ENCODE measurements at regions not wholly inside any gene's neighbourhood (a gene's known extent, or its start where the extent isn't known, plus 50 kb on each side); places are given as distances from the start of the nearest gene placed in this dataset.

GRCh38 chrX:71000139-71000538 lies 68.0 kb downstream of the SNX12 start:
- Histone ChIP-seq H3K27ac (ENCODE audit: low read depth, low read length) (no peak overlapping the region), H3K36me3 (ENCODE audit: control insufficient read depth in 2 of 3, insufficient read depth in 3 of 3, low read length in 3 of 3) (no peaks in the 10 kb centered on the region), H3K4me3 (ENCODE audit: low read length) (no peak overlapping the region), H3K9me3 (ENCODE audit: control insufficient read depth in 2 of 3, low read length in 3 of 3) (no peaks in the 10 kb centered on the region), H3K27me3 (ENCODE audit: control insufficient read depth in 2 of 2, insufficient read depth in 2 of 2, low read length in 2 of 2) (no peaks in the 10 kb centered on the region), H3K4me1 (ENCODE audit: control insufficient read depth in 2 of 2, insufficient read depth in 2 of 2, low read length in 2 of 2) (peaks cover 0 to 7% of the 10 kb centered on the region in 2 donors)
- H3K9me3 Mint-ChIP-seq, result no peaks in the 10 kb centered on the region
- CTCF ChIA-PET, result no interaction called here
- DNase-seq (no peak), ATAC-seq (no peak)
- H3K36me3 Mint-ChIP-seq, result no peaks in the 10 kb centered on the region
- POLR2A ChIA-PET, result no interaction called here
- H3K4me3 Mint-ChIP-seq, result peak overlapping the region in 2 of 10 donors; percentile 2 to 41
- peaks cover 0 to 18% (median 0%) of the 10 kb centered on the region in 5 donors for H3K27me3 Mint-ChIP-seq
- H3K4me1 Mint-ChIP-seq, result peaks cover 2 to 22% (median 19%) of the 10 kb centered on the region in 7 donors
- intact Hi-C loops (cut with micrococcal nuclease), result no loop called here
- no peak overlapping the region for H3K27ac Mint-ChIP-seq

- peaks cover 0 to 4% (median 0%) of the 10 kb centered on the region in 5 donors for H3K36me3 Mint-ChIP-seq
- Histone ChIP-seq H3K27me3 (ENCODE audit: control insufficient read depth in 2 of 2, insufficient read depth in 2 of 2, low read length in 2 of 2) (no peaks in the 10 kb centered on the region), H3K36me3 (ENCODE audit: control insufficient read depth in 2 of 3, insufficient read depth in 3 of 3, low read length in 3 of 3) (no peaks in the 10 kb centered on the region), H3K9me3 (ENCODE audit: control insufficient read depth in 2 of 3, low read length in 3 of 3) (no peaks in the 10 kb centered on the region), H3K4me1 (ENCODE audit: control insufficient read depth in 2 of 2, insufficient read depth in 2 of 2, low read length in 2 of 2) (peaks cover 0 to 7% of the 10 kb centered on the region in 2 donors), H3K4me3 (ENCODE audit: low read length) (no peak overlapping the region), H3K27ac (ENCODE audit: low read depth, low read length) (no peak overlapping the region)
- no peak for ATAC-seq
- POLR2A ChIA-PET, result no interaction called here
- peak overlapping the region in 1 of 10 donors; percentile 40 for H3K4me3 Mint-ChIP-seq
- H3K4me1 Mint-ChIP-seq, result peaks cover 2 to 22% (median 19%) of the 10 kb centered on the region in 7 donors
- CTCF ChIA-PET, result no interaction called here
- peaks cover 0 to 18% (median 0%) of the 10 kb centered on the region in 5 donors for H3K27me3 Mint-ChIP-seq
- intact Hi-C loops (cut with micrococcal nuclease), result loop anchor here (1.0 to 5.0 kb wide), 3 partner anchors 69 to 181 kb away; partner anchors contain the start of gene SNX12 (in 1 of the 2)
- peak overlapping the region in 1 of 9 donors; percentile 56 for H3K27ac Mint-ChIP-seq
- H3K9me3 Mint-ChIP-seq, result peaks cover 0 to 3% (median 0%) of the 10 kb centered on the region in 11 donors
- DNase-seq, result peak in 4 of 9 donors; percentile 2 to 27 (median 20)
Observed at GRCh38 chrX:70998411-70999027, 67.6 kb upstream of the SLC7A3 start.

GRCh38 chrX:70995338-70995737 lies 64.4 kb upstream of the SLC7A3 start:
- H3K27me3 Mint-ChIP-seq, result peaks cover 0 to 21% (median 0%) of the 10 kb centered on the region in 5 donors
- ChIA-PET CTCF (no interaction called here), POLR2A (no interaction called here)
- no peak overlapping the region for H3K27ac ChIP-seq (ENCODE audit: low read depth, low read length)
- H3K27me3 ChIP-seq (ENCODE audit: control insufficient read depth in 2 of 2, insufficient read depth in 2 of 2, low read length in 2 of 2), result no peaks in the 10 kb centered on the region
- H3K4me3 Mint-ChIP-seq, result no peak overlapping the region
- H3K4me1 Mint-ChIP-seq, result peaks cover 2 to 22% (median 16%) of the 10 kb centered on the region in 7 donors
- H3K36me3 Mint-ChIP-seq, result peaks cover 0 to 4% (median 0%) of the 10 kb centered on the region in 5 donors
- no peaks in the 10 kb centered on the region for H3K9me3 ChIP-seq (ENCODE audit: control insufficient read depth in 2 of 3, low read length in 3 of 3)
- peaks cover 0 to 7% of the 10 kb centered on the region in 2 donors for H3K4me1 ChIP-seq (ENCODE audit: control insufficient read depth in 2 of 2, insufficient read depth in 2 of 2, low read length in 2 of 2)
- H3K4me3 ChIP-seq (ENCODE audit: low read length), result no peak overlapping the region
- no peaks in the 10 kb centered on the region for H3K36me3 ChIP-seq (ENCODE audit: control insufficient read depth in 2 of 3, insufficient read depth in 3 of 3, low read length in 3 of 3)
- ATAC-seq, result no peak
- H3K27ac Mint-ChIP-seq, result no peak overlapping the region
- no peak for DNase-seq
- H3K9me3 Mint-ChIP-seq, result peaks cover 0 to 8% (median 0%) of the 10 kb centered on the region in 11 donors
- intact Hi-C loops (cut with micrococcal nuclease), result loop anchor here in 1 of 2 donors (5.0 kb wide), 1 partner anchor 72 kb away; the partner anchor contains the start of gene SNX12

GRCh38 chrX:70988425-70988824 lies 57.5 kb upstream of the SLC7A3 start:
- intact Hi-C loops (cut with micrococcal nuclease), result no loop called here
- no peak overlapping the region for H3K4me3 Mint-ChIP-seq
- ATAC-seq (no peak), DNase-seq (no peak)
- H3K27me3 ChIP-seq (ENCODE audit: control insufficient read depth in 2 of 2, insufficient read depth in 2 of 2, low read length in 2 of 2), result no peaks in the 10 kb centered on the region
- H3K4me3 ChIP-seq (ENCODE audit: low read length), result no peak overlapping the region
- H3K27ac ChIP-seq (ENCODE audit: low read depth, low read length), result no peak overlapping the region
- no peaks in the 10 kb centered on the region for H3K4me1 ChIP-seq (ENCODE audit: control insufficient read depth in 2 of 2, insufficient read depth in 2 of 2, low read length in 2 of 2)
- H3K27me3 Mint-ChIP-seq, result peaks cover 0 to 9% (median 0%) of the 10 kb centered on the region in 5 donors
- no peaks in the 10 kb centered on the region for H3K36me3 ChIP-seq (ENCODE audit: control insufficient read depth in 2 of 3, insufficient read depth in 3 of 3, low read length in 3 of 3)
- ChIA-PET POLR2A (no interaction called here), CTCF (no interaction called here)
- H3K27ac Mint-ChIP-seq, result no peak overlapping the region
- peaks cover 0 to 8% (median 0%) of the 10 kb centered on the region in 11 donors for H3K9me3 Mint-ChIP-seq
- no peaks in the 10 kb centered on the region for H3K36me3 Mint-ChIP-seq
- no peaks in the 10 kb centered on the region for H3K9me3 ChIP-seq (ENCODE audit: control insufficient read depth in 2 of 3, low read length in 3 of 3)
- no peaks in the 10 kb centered on the region for H3K4me1 Mint-ChIP-seq

All from naive thymus-derived CD4-positive, alpha-beta T cell (primary cell).